ENCODE measurements at regions not wholly inside any gene's neighbourhood (a gene's known extent, or its start where the extent isn't known, plus 50 kb on each side); places are given as distances from the start of the nearest gene placed in this dataset.
"Not testable (repeated sequence)": the region's sequence is repeated elsewhere in the genome, so short reads cannot be mapped to it uniquely, and the experiment has no call there.

- not testable (repeated sequence) for TF ChIP-seq CTCF (conservative IDR thresholded peaks at IDR 0.05; ENCODE audit: low read depth in 2 of 2); EZH2phosphoT487 (IDR thresholded peaks at IDR 0.05; ENCODE audit: unreplicated experiment); EZH2 (IDR thresholded peaks at IDR 0.05; ENCODE audit: low read depth, unreplicated experiment); REST (IDR thresholded peaks at IDR 0.05; ENCODE audit: unreplicated experiment); JUNB (IDR thresholded peaks at IDR 0.05; ENCODE audit: unreplicated experiment); NANOG (IDR thresholded peaks at IDR 0.05; ENCODE audit: borderline replicate concordance); POLR2AphosphoS5 (IDR thresholded peaks at IDR 0.05; ENCODE audit: low read depth); CREB1 (CRISPR knock-in tag; IDR thresholded peaks at IDR 0.05; ENCODE audit: low read depth); ZNF462 (CRISPR knock-in tag; IDR thresholded peaks at IDR 0.05)
These were observed 2663.0 kb upstream of the DEFB115 start for GRCh38 chr20:28594476-28594875.

All from GM23338 (cell line).